Coronary artery (tissue), 2 donors: ENCODE measurements at regions not wholly inside any gene's neighbourhood (a gene's known extent, or its start where the extent isn't known, plus 50 kb on each side); places are given as distances from the start of the nearest gene placed in this dataset.
"Not testable (repeated sequence)": the region's sequence is repeated elsewhere in the genome, so short reads cannot be mapped to it uniquely, and the experiment has no call there.

Source experiments
- DNase-seq: peaks from one replicate; pipeline ENCODE4 v3.0.0-alpha.2; 2017; ENCODE audit warnings: low spot score
- H3K27ac ChIP-seq, 2 donors: fragments of 200-600 bp; sonication (generic); one replicate each; pipeline ENCODE4 v1.5.1; 2016 to 2019
- H3K4me3 ChIP-seq: fragments of 200-600 bp; sonication (generic); 2 replicates; pipeline ENCODE4 v1.5.1; 2016; ENCODE audit warnings: mild to moderate bottlenecking, moderate library complexity
- TF ChIP-seq, protein P1 (sequence below): fragments of 200-600 bp; sonication (generic); IDR thresholded peaks from one replicate; pipeline ENCODE4 v1.5.1; 2019; ENCODE audit warnings: antibody characterized with exemption

DNA sequence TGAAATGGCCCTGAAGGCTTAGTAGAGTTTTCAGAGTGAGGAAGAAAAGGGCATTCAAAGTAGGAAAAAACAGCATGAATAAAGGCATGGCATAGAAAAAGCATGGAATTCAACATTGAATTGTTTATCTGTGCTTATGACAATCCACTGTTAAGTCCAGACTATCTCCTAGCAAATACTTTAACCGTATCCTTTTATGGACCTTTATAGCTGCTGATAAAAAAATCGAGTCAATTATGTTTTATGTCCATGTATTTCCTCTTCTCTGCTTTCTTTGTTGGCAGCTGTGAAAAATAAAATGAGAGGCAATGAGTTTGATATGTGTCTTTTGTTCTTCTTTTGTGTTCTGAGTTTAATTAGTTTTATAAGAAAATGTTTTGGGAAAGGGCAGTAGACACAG is 70.4 kb downstream of the TDRD15 start:
- Histone ChIP-seq H3K27ac (no peak overlapping the region), H3K4me3 (no peak overlapping the region)
- DNase-seq = no peak
- TF ChIP-seq, protein P1, sequence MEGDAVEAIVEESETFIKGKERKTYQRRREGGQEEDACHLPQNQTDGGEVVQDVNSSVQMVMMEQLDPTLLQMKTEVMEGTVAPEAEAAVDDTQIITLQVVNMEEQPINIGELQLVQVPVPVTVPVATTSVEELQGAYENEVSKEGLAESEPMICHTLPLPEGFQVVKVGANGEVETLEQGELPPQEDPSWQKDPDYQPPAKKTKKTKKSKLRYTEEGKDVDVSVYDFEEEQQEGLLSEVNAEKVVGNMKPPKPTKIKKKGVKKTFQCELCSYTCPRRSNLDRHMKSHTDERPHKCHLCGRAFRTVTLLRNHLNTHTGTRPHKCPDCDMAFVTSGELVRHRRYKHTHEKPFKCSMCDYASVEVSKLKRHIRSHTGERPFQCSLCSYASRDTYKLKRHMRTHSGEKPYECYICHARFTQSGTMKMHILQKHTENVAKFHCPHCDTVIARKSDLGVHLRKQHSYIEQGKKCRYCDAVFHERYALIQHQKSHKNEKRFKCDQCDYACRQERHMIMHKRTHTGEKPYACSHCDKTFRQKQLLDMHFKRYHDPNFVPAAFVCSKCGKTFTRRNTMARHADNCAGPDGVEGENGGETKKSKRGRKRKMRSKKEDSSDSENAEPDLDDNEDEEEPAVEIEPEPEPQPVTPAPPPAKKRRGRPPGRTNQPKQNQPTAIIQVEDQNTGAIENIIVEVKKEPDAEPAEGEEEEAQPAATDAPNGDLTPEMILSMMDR = no peak

DNA sequence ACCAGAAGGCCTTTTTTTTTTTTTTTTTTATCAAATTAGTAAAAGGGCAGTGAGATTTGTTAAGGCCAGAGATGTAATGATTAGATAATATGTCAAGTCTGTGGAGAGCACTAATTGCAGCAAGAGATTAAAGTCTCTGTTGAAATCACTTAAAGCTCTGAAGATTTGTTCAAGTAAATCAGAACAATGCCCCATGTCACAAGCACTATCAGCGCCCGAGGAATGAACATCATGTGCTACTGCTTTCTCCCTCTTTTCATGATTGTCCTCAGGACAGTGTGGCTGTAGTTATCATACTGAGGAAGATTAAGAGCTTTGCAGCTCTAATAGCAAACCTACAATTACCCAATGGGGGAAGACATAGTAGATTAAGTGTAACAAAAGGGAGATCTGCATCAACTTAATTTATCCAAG is 71.1 kb downstream of the TDRD15 start:
- no peak overlapping the region for H3K27ac ChIP-seq
- TF ChIP-seq, protein P1 = no peak
- no peak overlapping the region for H3K4me3 ChIP-seq
- no peak for DNase-seq

DNA sequence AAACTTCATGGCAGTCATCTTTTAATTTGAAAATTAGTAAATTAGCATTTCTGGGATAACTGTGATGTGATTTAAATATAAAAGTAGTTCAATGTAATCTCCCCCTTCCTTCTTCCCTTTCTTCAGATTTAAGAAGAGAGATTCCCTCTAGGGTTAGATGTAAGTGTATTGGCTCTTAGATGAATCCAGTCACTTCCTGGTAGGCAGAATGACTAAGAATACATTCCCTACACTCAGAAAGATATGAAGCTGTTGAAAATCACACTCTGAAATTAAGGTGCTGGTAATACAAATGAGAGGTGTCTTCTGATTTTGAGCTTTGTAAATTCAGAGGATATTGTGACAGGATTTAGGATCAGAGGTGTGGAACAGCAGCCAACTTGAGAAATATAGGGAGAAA is 71.6 kb downstream of the TDRD15 start:
- H3K27ac ChIP-seq = no peak overlapping the region
- DNase-seq = no peak

DNA sequence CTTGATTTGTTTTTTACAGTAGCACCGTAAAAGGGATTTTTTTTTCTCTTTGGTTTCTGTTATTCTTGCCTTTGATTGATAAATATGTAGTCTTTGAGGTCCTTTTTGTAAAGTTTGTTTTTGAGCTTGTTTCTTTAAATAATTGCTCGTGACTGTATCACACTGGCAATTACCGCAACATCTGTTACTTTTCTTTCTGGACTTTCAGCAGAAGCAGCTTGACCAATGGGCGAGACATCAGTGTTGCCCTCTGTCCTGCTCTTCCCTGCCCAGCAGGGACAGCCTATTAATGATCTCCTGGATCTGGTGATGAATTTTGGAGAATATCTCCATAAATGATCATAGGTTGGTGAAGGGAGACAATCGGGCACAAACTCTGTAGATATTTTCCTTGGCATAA is 74.9 kb downstream of the TDRD15 start:
- TF ChIP-seq, protein P1 = no peak
- DNase-seq = no peak
- no peak overlapping the region for H3K27ac ChIP-seq
- H3K4me3 ChIP-seq = no peak overlapping the region

More for the DNA sequence above, 71.6 kb downstream of the TDRD15 start:
- TF ChIP-seq, protein P1 = no peak
- H3K4me3 ChIP-seq = no peak overlapping the region

DNA sequence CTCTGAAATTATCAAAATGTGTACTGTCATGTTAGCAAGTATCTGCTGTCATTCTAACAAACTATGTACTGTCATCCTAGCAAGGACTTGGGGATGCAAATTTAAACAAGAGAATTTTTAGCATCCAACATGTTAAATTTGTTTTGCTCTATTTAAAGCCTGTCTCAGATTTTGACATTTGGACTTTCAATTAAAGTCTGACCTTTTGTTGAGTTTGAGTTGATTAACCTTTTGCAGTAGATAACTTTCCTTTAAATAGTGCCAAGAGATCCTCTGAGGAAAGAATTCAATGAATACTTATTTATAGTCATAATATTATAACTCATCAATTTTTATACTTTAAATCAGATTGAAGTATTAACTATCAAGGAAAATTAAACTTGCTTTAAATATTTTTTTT is 80.2 kb downstream of the TDRD15 start:
- no peak for DNase-seq
- TF ChIP-seq, protein P1 = no peak
- H3K4me3 ChIP-seq = no peak overlapping the region
- H3K27ac ChIP-seq = no peak overlapping the region

DNA sequence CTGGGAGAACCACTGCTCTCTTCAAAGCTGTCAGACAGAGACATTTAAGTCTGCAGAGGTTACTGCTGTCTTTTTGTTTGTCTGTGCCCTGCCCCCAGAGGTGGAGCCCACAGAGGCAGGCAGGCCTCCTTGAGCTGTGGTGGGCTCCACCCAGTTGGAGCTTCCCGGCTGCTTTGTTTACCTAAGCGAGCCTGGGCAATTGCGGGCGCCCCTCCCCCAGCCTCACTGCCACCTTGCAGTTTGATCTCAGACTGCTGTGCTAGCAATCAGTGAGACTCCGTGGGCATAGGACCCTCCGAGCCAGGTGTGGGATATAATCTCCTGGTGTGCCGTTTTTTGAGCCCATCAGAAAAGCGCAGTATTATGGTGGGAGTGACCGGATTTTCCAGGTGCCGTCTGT is 90.3 kb downstream of the TDRD15 start:
- H3K4me3 ChIP-seq, DNase-seq, H3K27ac ChIP-seq: not testable (repeated sequence)

DNA sequence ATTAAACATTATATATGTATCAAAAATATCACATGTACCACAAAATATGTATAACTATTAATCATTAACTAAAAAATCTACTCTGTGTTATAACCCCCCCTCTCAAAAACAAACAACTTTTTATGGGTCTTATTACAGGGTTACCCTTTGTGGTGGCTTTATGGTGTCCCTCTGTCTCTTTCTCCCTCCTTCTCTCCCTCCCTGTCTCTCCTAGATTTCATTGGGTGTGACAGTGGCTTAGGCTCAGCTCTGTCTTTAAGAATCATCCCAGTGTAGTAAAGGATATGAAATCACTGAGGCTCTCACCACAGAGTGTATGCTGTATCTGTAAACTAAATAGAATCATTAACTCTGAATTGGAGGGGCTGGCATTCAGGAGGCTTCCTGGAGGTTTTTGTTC is 93.7 kb downstream of the TDRD15 start:
- TF ChIP-seq, protein P1 = no peak
- Histone ChIP-seq H3K4me3 (no peak overlapping the region), H3K27ac (no peak overlapping the region)
- DNase-seq = no peak

DNA sequence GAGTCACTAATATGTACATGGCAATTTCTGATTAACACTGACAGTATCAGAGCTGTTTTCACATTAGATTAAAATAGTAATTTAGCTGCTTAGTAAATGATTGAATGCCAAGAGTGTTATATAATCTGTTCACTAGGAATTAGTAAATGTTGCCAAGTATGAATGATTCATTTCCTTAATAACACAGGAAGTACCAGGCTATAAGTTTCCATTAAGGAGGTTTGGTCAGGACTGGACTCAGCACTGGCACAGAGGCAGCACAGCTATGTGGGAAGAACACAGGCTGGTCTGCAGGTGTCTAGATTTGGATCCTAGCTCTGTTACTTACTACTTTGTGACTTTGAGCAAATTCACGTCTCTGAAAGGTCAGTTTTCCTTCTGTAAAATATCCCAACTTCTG is 97.2 kb downstream of the TDRD15 start:
- Histone ChIP-seq H3K4me3 (no peak overlapping the region), H3K27ac (no peak overlapping the region)
- no peak for DNase-seq
- TF ChIP-seq, protein P1 = no peak
